HG03039 (cell line): ENCODE measurements at regions not wholly inside any gene's neighbourhood (a gene's known extent, or its start where the extent isn't known, plus 50 kb on each side); places are given as distances from the start of the nearest gene placed in this dataset.

ENCODE experiments used
- ATAC-seq: cut with Tn5 transposase; IDR thresholded peaks from one replicate; pipeline ENCODE4 v1.9.1; 2021; ENCODE audit warnings: mild to moderate bottlenecking, moderate library complexity; ENCODE audit not compliant: unreplicated experiment

- no peak for ATAC-seq
These were observed 462.0 kb downstream of the CDH11 start for GRCh38 chr16:64659866-64660265.

GRCh38 chr16:64657316-64658011 lies 464.4 kb downstream of the CDH11 start:
- ATAC-seq: no peak

- no peak for ATAC-seq
These were observed 465.4 kb downstream of the CDH11 start for GRCh38 chr16:64656471-64656870.

- no peak for ATAC-seq
These were observed 467.7 kb downstream of the CDH11 start for GRCh38 chr16:64654178-64654577.

GRCh38 chr16:64648282-64648681 lies 473.6 kb downstream of the CDH11 start:
- no peak for ATAC-seq

- no peak for ATAC-seq
These were observed 480.5 kb downstream of the CDH11 start for GRCh38 chr16:64641343-64641742.

- no peak for ATAC-seq
These were observed 483.1 kb downstream of the CDH11 start for GRCh38 chr16:64638766-64639165.

- no peak for ATAC-seq
These were observed 492.2 kb downstream of the CDH11 start for GRCh38 chr16:64629622-64630021.

GRCh38 chr16:64627781-64628180 lies 494.1 kb downstream of the CDH11 start:
- no peak for ATAC-seq

- no peak for ATAC-seq
These were observed 494.6 kb downstream of the CDH11 start for GRCh38 chr16:64627288-64627687.

- ATAC-seq: no peak
These were observed 495.1 kb downstream of the CDH11 start for GRCh38 chr16:64626776-64627175.

- ATAC-seq: no peak
These were observed 500.2 kb downstream of the CDH11 start for GRCh38 chr16:64621616-64622015.

GRCh38 chr16:64617836-64618476 lies 503.9 kb downstream of the CDH11 start:
- no peak for ATAC-seq

GRCh38 chr16:64615630-64616280 lies 506.1 kb downstream of the CDH11 start:
- no peak for ATAC-seq

GRCh38 chr16:64596196-64596595 lies 525.7 kb downstream of the CDH11 start:
- no peak for ATAC-seq

GRCh38 chr16:64590513-64590912 lies 531.4 kb downstream of the CDH11 start:
- ATAC-seq: no peak

GRCh38 chr16:64589836-64590235 lies 532.0 kb downstream of the CDH11 start:
- no peak for ATAC-seq

- ATAC-seq: no peak
These were observed 535.1 kb downstream of the CDH11 start for GRCh38 chr16:64586781-64587180.

- ATAC-seq: no peak
These were observed 536.5 kb downstream of the CDH11 start for GRCh38 chr16:64585367-64585766.

GRCh38 chr16:64580558-64580957 lies 541.3 kb downstream of the CDH11 start:
- ATAC-seq: no peak

- no peak for ATAC-seq
These were observed 542.2 kb downstream of the CDH11 start for GRCh38 chr16:64579712-64580111.

GRCh38 chr16:64545768-64546167 lies 576.1 kb downstream of the CDH11 start:
- ATAC-seq: no peak
